ENCODE measurements at regions not wholly inside any gene's neighbourhood (a gene's known extent, or its start where the extent isn't known, plus 50 kb on each side); places are given as distances from the start of the nearest gene placed in this dataset.
"Not testable (repeated sequence)": the region's sequence is repeated elsewhere in the genome, so short reads cannot be mapped to it uniquely, and the experiment has no call there.

GRCh38 chr3:103851793-103852192 lies 1417.0 kb downstream of the ZPLD1 start:
- ATAC-seq (no peak), DNase-seq (ENCODE audit: low spot score) (no peak)
- intact Hi-C loops (cut with DNase I): no loop called here

- no peak for ATAC-seq
- intact Hi-C loops (cut with DNase I): no loop called here
- no peak for DNase-seq (ENCODE audit: low spot score)
Observed at GRCh38 chr3:103862415-103862814, 1427.6 kb downstream of the ZPLD1 start.

- ATAC-seq: no peak
- no peak for DNase-seq (ENCODE audit: low spot score)
- intact Hi-C loops (cut with DNase I): no loop called here
Observed at GRCh38 chr3:103863381-103863780, 1428.6 kb downstream of the ZPLD1 start.

- DNase-seq (ENCODE audit: low spot score): no peak
- intact Hi-C loops (cut with DNase I): no loop called here
- ATAC-seq: no peak
Observed at GRCh38 chr3:103866113-103866512, 1431.3 kb downstream of the ZPLD1 start.

- DNase-seq (ENCODE audit: low spot score) (no peak), ATAC-seq (no peak)
- intact Hi-C loops (cut with DNase I): no loop called here
Observed at GRCh38 chr3:103873021-103873420, 1438.2 kb downstream of the ZPLD1 start.

- ATAC-seq: no peak
- no peak for DNase-seq (ENCODE audit: low spot score)
- intact Hi-C loops (cut with DNase I): no loop called here
Observed at GRCh38 chr3:103873897-103874545, 1439.2 kb downstream of the ZPLD1 start.

GRCh38 chr3:103881809-103882208 lies 1447.0 kb downstream of the ZPLD1 start:
- intact Hi-C loops (cut with DNase I); ATAC-seq; DNase-seq (ENCODE audit: low spot score): not testable (repeated sequence)

GRCh38 chr3:103889675-103890074 lies 1454.9 kb downstream of the ZPLD1 start:
- intact Hi-C loops (cut with DNase I): no loop called here
- no peak for ATAC-seq
- DNase-seq (ENCODE audit: low spot score): no peak

- ATAC-seq (no peak), DNase-seq (ENCODE audit: low spot score) (no peak)
- intact Hi-C loops (cut with DNase I): no loop called here
Observed at GRCh38 chr3:103894162-103894822, 1459.5 kb downstream of the ZPLD1 start.

GRCh38 chr3:103899328-103899727 lies 1464.5 kb downstream of the ZPLD1 start:
- DNase-seq (ENCODE audit: low spot score): no peak
- intact Hi-C loops (cut with DNase I): no loop called here
- no peak for ATAC-seq

- DNase-seq (ENCODE audit: low spot score) (no peak), ATAC-seq (no peak)
- intact Hi-C loops (cut with DNase I): no loop called here
Observed at GRCh38 chr3:103904991-103905390, 1461.7 kb upstream of the ALCAM start.

- intact Hi-C loops (cut with DNase I): no loop called here
- ATAC-seq (no peak), DNase-seq (ENCODE audit: low spot score) (no peak)
Observed at GRCh38 chr3:103906304-103906703, 1460.4 kb upstream of the ALCAM start.

GRCh38 chr3:103906808-103907207 lies 1459.9 kb upstream of the ALCAM start:
- DNase-seq (ENCODE audit: low spot score) (no peak), ATAC-seq (no peak)
- intact Hi-C loops (cut with DNase I): no loop called here

GRCh38 chr3:103907567-103907966 lies 1459.1 kb upstream of the ALCAM start:
- no peak for ATAC-seq
- no peak for DNase-seq (ENCODE audit: low spot score)
- intact Hi-C loops (cut with DNase I): no loop called here

GRCh38 chr3:103909395-103909794 lies 1457.3 kb upstream of the ALCAM start:
- intact Hi-C loops (cut with DNase I): no loop called here
- ATAC-seq (no peak), DNase-seq (ENCODE audit: low spot score) (no peak)

- no peak for ATAC-seq
- intact Hi-C loops (cut with DNase I): no loop called here
Observed at GRCh38 chr3:103918336-103918735, 1448.4 kb upstream of the ALCAM start.

GRCh38 chr3:103919327-103919726 lies 1447.4 kb upstream of the ALCAM start:
- DNase-seq (ENCODE audit: low spot score) (no peak), ATAC-seq (no peak)
- intact Hi-C loops (cut with DNase I): no loop called here

More at GRCh38 chr3:103918336-103918735, 1448.4 kb upstream of the ALCAM start:
- no peak for DNase-seq (ENCODE audit: low spot score)

- DNase-seq (ENCODE audit: low spot score) (no peak), ATAC-seq (no peak)
- intact Hi-C loops (cut with DNase I): no loop called here
Observed at GRCh38 chr3:103923907-103924306, 1442.8 kb upstream of the ALCAM start.

GRCh38 chr3:103924544-103924943 lies 1442.2 kb upstream of the ALCAM start:
- intact Hi-C loops (cut with DNase I): no loop called here
- DNase-seq (ENCODE audit: low spot score): no peak
- no peak for ATAC-seq

GRCh38 chr3:103926936-103927335 lies 1439.8 kb upstream of the ALCAM start:
- ATAC-seq (no peak), DNase-seq (ENCODE audit: low spot score) (peak; percentile 32)
- intact Hi-C loops (cut with DNase I): no loop called here

- DNase-seq (ENCODE audit: low spot score): no peak
- no peak for ATAC-seq
Observed at GRCh38 chr3:103927896-103928295, 1438.8 kb upstream of the ALCAM start.

More at GRCh38 chr3:103927896-103928295, 1438.8 kb upstream of the ALCAM start:
- intact Hi-C loops (cut with DNase I): no loop called here
